Adrenal gland (tissue), 5 donors: ENCODE measurements at regions not wholly inside any gene's neighbourhood (a gene's known extent, or its start where the extent isn't known, plus 50 kb on each side); places are given as distances from the start of the nearest gene placed in this dataset.

Source experiments
- CTCF ChIP-seq, 6 experiments: fragments of 450-650 bp in 4 of 6; fragments of 200-600 bp in 2 of 6; sonication (generic) in 1 of 6; IDR thresholded peaks; 1 replicate in 5 of 6; 2 replicates in 1 of 6; pipeline versions ENCODE4 v1.5.1 to v1.8.0; 2016 to 2021; ENCODE audit warnings: antibody characterized with exemption in 6 of 6, mild to moderate bottlenecking in 2 of 6, moderate library complexity in 1 of 6
- POLR2A ChIP-seq, 2 donors: fragments of 450-650 bp; IDR thresholded peaks; one replicate each; pipeline ENCODE4 v1.6.1; 2017; ENCODE audit warnings: antibody characterized with exemption in 2 of 2, mild to moderate bottlenecking in 2 of 2, moderate library complexity in 1 of 2
- donor health status: DM: no; HTN: no; CAD: no.

DNA sequence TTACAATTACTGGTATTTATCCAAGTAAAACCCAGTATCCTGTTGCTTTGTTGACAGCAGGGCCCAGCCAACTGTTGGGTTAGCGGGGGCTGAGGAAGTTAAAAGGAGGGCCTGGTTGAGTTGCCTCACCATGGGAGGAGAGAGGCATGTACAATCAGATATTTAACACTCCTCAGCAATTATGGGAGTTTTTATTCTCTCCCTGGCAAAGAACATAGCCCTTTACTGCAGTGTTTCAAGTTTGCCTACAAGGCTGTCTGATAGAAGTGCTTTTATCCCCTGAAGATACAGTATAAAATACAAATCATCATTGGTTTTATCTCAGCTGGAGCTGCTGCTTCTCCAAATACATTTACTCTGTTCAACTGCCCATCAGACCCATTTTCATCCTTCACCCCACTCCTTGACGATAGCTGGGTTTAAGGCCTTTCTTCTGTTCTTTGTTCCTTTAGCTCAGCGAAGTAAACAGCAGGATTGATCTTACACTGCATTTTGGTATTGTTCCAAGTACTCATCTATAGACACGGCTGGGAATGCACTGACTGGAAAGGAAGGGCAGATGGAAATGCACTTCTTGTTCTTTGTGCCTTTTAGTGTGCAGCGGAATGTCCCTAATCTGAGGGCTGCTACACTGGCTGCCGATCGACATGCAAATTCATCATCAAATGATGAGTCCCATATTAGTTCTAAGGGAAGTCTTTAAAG lies 402.5 kb upstream of the SPRED2 start:
- no peak for TF ChIP-seq CTCF (IDR thresholded peaks at IDR 0.05)
- no peak for TF ChIP-seq POLR2A (IDR thresholded peaks at IDR 0.05)
